AG09309 (cell line): ENCODE measurements at regions not wholly inside any gene's neighbourhood (a gene's known extent, or its start where the extent isn't known, plus 50 kb on each side); places are given as distances from the start of the nearest gene placed in this dataset.

Experiments used
- DNase-seq: peaks from one replicate; pipeline ENCODE4 v3.0.0-alpha.2; 2010; ENCODE audit warnings: low read depth
- H3K4me3 ChIP-seq: 2 replicates; pipeline ENCODE4 v1.5.1; 2011; ENCODE audit warnings: mild to moderate bottlenecking, low read depth, low read length, moderate library complexity; ENCODE audit not compliant: control insufficient read depth
- TF ChIP-seq, protein P1 (sequence below): IDR thresholded peaks from 2 replicates; pipeline ENCODE4 v1.5.1; 2011; ENCODE audit warnings: mild to moderate bottlenecking, low read depth, low read length, inconsistent platforms; ENCODE audit not compliant: insufficient read depth, control insufficient read depth; ENCODE audit errors: missing control alignments

DNA sequence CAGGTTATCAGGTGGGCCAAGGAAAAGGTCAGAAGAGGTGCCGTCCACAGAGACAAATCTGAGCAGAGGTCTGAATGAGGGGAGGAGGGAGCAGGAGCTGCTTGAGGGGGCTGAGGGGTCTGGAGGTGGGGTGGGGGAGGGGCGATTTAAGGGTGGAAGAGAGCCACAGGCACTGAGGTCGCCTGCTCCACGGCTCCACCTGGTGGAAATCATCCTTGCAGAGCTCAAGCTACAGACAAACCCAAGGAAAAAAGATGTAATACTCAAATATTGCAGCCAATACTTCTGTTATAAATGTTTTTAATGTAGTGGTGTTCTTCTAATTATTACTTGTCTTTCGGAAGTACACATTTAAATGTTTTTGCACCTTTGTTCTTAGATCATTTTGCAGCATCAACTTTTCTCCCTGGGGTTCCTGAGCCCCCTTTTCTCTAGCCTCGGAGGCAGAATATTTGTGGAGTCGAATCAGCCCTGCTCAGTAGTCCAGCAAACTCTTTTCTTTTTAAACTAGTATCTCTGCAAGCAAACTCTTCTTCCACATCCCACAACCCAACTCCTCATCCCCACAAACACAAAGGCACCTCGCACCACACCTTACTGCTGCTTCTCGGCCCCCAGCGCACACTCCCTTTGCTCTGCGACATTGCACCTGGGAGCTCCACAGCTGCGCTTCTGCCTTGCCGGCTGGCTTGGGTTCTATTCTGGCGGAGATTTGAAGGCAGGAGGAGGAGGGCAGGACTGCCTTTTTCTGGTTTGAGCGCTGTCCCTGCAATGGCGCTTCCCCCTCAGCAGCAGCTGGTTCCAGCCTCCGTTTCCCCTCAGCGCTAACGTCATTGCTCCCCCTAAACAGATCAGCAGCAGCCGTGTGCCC, 51.0 kb upstream of the TFAP2A start:
- DNase-seq = no peak
- TF ChIP-seq, protein P1, sequence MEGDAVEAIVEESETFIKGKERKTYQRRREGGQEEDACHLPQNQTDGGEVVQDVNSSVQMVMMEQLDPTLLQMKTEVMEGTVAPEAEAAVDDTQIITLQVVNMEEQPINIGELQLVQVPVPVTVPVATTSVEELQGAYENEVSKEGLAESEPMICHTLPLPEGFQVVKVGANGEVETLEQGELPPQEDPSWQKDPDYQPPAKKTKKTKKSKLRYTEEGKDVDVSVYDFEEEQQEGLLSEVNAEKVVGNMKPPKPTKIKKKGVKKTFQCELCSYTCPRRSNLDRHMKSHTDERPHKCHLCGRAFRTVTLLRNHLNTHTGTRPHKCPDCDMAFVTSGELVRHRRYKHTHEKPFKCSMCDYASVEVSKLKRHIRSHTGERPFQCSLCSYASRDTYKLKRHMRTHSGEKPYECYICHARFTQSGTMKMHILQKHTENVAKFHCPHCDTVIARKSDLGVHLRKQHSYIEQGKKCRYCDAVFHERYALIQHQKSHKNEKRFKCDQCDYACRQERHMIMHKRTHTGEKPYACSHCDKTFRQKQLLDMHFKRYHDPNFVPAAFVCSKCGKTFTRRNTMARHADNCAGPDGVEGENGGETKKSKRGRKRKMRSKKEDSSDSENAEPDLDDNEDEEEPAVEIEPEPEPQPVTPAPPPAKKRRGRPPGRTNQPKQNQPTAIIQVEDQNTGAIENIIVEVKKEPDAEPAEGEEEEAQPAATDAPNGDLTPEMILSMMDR = peak; percentile 65
- no peak overlapping the region for H3K4me3 ChIP-seq
